Upper lobe of left lung (tissue), 4 donors: ENCODE measurements at regions not wholly inside any gene's neighbourhood (a gene's known extent, or its start where the extent isn't known, plus 50 kb on each side); places are given as distances from the start of the nearest gene placed in this dataset.

ENCODE experiments used
- POLR2AphosphoS5 ChIP-seq, 2 donors: sonication (generic); formaldehyde crosslinking; IDR thresholded peaks; one replicate each; pipeline ENCODE4 v1.5.1; 2017; ENCODE audit warnings: antibody characterized with exemption in 2 of 2
- TF ChIP-seq, protein P1 (sequence below), 6 experiments: fragments of 450-650 bp in 4 of 6; fragments of 200-600 bp in 2 of 6; sonication (generic) in 2 of 6; IDR thresholded peaks; one replicate each; pipeline ENCODE4 v1.5.1; 2016 to 2019; ENCODE audit warnings: antibody characterized with exemption in 6 of 6

DNA sequence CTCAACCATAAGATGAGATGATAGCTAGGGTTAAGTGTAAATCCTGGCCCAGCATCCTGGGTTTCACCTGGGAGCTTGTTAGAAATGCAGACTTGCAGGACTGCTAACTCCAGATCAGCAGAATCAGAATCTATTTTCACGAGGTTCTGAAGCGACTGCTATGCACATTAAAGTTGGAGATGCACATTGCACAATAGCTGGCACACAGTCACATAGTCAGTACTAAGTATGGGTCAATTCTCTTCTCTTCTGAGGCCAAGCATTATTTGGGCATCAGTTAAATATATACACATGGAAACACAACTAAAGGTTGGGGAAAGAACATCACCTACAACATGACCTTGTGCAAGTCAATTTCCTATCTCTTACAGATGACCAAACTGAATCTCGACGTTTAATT lies 155.1 kb upstream of the FGF13 start:
- TF ChIP-seq, protein P1, sequence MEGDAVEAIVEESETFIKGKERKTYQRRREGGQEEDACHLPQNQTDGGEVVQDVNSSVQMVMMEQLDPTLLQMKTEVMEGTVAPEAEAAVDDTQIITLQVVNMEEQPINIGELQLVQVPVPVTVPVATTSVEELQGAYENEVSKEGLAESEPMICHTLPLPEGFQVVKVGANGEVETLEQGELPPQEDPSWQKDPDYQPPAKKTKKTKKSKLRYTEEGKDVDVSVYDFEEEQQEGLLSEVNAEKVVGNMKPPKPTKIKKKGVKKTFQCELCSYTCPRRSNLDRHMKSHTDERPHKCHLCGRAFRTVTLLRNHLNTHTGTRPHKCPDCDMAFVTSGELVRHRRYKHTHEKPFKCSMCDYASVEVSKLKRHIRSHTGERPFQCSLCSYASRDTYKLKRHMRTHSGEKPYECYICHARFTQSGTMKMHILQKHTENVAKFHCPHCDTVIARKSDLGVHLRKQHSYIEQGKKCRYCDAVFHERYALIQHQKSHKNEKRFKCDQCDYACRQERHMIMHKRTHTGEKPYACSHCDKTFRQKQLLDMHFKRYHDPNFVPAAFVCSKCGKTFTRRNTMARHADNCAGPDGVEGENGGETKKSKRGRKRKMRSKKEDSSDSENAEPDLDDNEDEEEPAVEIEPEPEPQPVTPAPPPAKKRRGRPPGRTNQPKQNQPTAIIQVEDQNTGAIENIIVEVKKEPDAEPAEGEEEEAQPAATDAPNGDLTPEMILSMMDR (IDR thresholded peaks at IDR 0.05), result no peak
- no peak for TF ChIP-seq POLR2AphosphoS5 (IDR thresholded peaks at IDR 0.05)
